ENCODE measurements at regions not wholly inside any gene's neighbourhood (a gene's known extent, or its start where the extent isn't known, plus 50 kb on each side); places are given as distances from the start of the nearest gene placed in this dataset.

DNA sequence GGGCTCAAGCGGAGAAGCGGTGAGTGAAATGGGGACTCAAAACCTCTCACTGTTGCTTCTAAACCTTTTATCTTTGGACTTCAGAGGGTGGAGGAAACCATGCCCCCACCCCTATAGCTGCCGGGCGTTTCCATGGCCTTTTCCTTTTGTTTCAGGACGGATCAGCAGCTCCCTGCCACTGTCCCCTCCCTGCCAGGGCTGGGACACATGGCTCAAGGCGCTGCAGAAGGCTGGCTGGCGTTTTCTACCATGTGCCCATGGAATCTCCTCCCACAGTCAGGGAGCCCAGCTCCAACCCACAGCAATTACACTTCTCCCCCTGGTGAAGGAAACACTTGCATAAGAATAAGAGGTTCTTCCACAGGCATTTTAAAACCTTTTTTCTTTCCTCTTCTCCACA is 812.7 kb downstream of the PLA2G4A start:
- TF ChIP-seq, protein P1, sequence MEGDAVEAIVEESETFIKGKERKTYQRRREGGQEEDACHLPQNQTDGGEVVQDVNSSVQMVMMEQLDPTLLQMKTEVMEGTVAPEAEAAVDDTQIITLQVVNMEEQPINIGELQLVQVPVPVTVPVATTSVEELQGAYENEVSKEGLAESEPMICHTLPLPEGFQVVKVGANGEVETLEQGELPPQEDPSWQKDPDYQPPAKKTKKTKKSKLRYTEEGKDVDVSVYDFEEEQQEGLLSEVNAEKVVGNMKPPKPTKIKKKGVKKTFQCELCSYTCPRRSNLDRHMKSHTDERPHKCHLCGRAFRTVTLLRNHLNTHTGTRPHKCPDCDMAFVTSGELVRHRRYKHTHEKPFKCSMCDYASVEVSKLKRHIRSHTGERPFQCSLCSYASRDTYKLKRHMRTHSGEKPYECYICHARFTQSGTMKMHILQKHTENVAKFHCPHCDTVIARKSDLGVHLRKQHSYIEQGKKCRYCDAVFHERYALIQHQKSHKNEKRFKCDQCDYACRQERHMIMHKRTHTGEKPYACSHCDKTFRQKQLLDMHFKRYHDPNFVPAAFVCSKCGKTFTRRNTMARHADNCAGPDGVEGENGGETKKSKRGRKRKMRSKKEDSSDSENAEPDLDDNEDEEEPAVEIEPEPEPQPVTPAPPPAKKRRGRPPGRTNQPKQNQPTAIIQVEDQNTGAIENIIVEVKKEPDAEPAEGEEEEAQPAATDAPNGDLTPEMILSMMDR (IDR thresholded peaks at IDR 0.05), result no peak
- no peak for TF ChIP-seq ZFX (IDR thresholded peaks at IDR 0.05; ENCODE audit: borderline replicate concordance)

Data from 22Rv1 (cell line).